GM21825 (cell line): ENCODE measurements at regions not wholly inside any gene's neighbourhood (a gene's known extent, or its start where the extent isn't known, plus 50 kb on each side); places are given as distances from the start of the nearest gene placed in this dataset.
"Not testable (repeated sequence)": the region's sequence is repeated elsewhere in the genome, so short reads cannot be mapped to it uniquely, and the experiment has no call there.

Source experiments
- ATAC-seq: cut with Tn5 transposase; IDR thresholded peaks from one replicate; pipeline ENCODE4 v1.9.1; 2021; ENCODE audit warnings: mild to moderate bottlenecking, moderate library complexity; ENCODE audit not compliant: unreplicated experiment

GRCh38 chr5:105899726-105900125 is 1771.0 kb downstream of the EFNA5 start:
- ATAC-seq: no peak

- no peak for ATAC-seq
These were observed 1772.6 kb downstream of the EFNA5 start for GRCh38 chr5:105898183-105898582.

GRCh38 chr5:105885266-105885665 is 1785.5 kb downstream of the EFNA5 start:
- no peak for ATAC-seq

- no peak for ATAC-seq
These were observed 1787.7 kb downstream of the EFNA5 start for GRCh38 chr5:105882956-105883481.

GRCh38 chr5:105878402-105878801 is 1792.3 kb downstream of the EFNA5 start:
- no peak for ATAC-seq

- no peak for ATAC-seq
These were observed 1793.1 kb downstream of the EFNA5 start for GRCh38 chr5:105877592-105877991.

GRCh38 chr5:105874316-105874715 is 1796.4 kb downstream of the EFNA5 start:
- ATAC-seq: no peak

GRCh38 chr5:105872569-105873270 is 1798.0 kb downstream of the EFNA5 start:
- no peak for ATAC-seq

- no peak for ATAC-seq
These were observed 1802.5 kb downstream of the EFNA5 start for GRCh38 chr5:105868038-105868780.

- no peak for ATAC-seq
These were observed 1804.9 kb downstream of the EFNA5 start for GRCh38 chr5:105865834-105866233.

- ATAC-seq: not testable (repeated sequence)
These were observed 1811.4 kb downstream of the EFNA5 start for GRCh38 chr5:105859350-105859749.

- no peak for ATAC-seq
These were observed 1821.0 kb downstream of the EFNA5 start for GRCh38 chr5:105849701-105850100.

- no peak for ATAC-seq
These were observed 1829.9 kb downstream of the EFNA5 start for GRCh38 chr5:105840800-105841199.

GRCh38 chr5:105836887-105837286 is 1833.8 kb downstream of the EFNA5 start:
- no peak for ATAC-seq

- ATAC-seq: no peak
These were observed 1834.5 kb downstream of the EFNA5 start for GRCh38 chr5:105836268-105836667.

GRCh38 chr5:105828821-105829220 is 1841.9 kb downstream of the EFNA5 start:
- ATAC-seq: no peak

GRCh38 chr5:105821800-105822199 is 1848.9 kb downstream of the EFNA5 start:
- no peak for ATAC-seq

- no peak for ATAC-seq
These were observed 1852.8 kb downstream of the EFNA5 start for GRCh38 chr5:105817914-105818313.

- no peak for ATAC-seq
These were observed 1853.3 kb downstream of the EFNA5 start for GRCh38 chr5:105817416-105817815.

GRCh38 chr5:105816961-105817360 is 1853.8 kb downstream of the EFNA5 start:
- ATAC-seq: no peak

- no peak for ATAC-seq
These were observed 1858.4 kb downstream of the EFNA5 start for GRCh38 chr5:105812304-105812703.

- ATAC-seq: no peak
These were observed 1862.8 kb downstream of the EFNA5 start for GRCh38 chr5:105807951-105808350.
